ENCODE measurements at regions not wholly inside any gene's neighbourhood (a gene's known extent, or its start where the extent isn't known, plus 50 kb on each side); places are given as distances from the start of the nearest gene placed in this dataset.

GRCh38 chr2:17052001-17052400 lies 386.4 kb upstream of the CYRIA start:
- Histone ChIP-seq H2BK12ac (ENCODE audit: insufficient read length, low read depth, low read length) (no peak overlapping the region), H2BK20ac (ENCODE audit: low read depth, low read length, poor library complexity, severe bottlenecking) (no peak overlapping the region), H3K56ac (ENCODE audit: insufficient read length, low read depth, low read length) (no peak overlapping the region), H2AFZ (ENCODE audit: low read length) (no peak overlapping the region), H4K8ac (replicated peaks; ENCODE audit: insufficient read length, low read depth, low read length) (no peak overlapping the region), H2AK5ac (ENCODE audit: insufficient read length, low read length) (no peak overlapping the region), H3K27me3 (ENCODE audit: insufficient read depth, low read length) (no peaks in the 10 kb centered on the region), H2BK120ac (ENCODE audit: low read depth, low read length, poor library complexity, severe bottlenecking) (no peak overlapping the region), H3K79me2 (ENCODE audit: insufficient read depth, low read length) (no peaks in the 10 kb centered on the region), H3K27ac (ENCODE audit: insufficient read length, low read depth, low read length) (no peak overlapping the region), H3K18ac (ENCODE audit: insufficient read length, low read depth, low read length) (no peak overlapping the region), H4K5ac (ENCODE audit: insufficient read length, low read depth, low read length) (no peak overlapping the region), H3K23me2 (ENCODE audit: insufficient read length, low read depth, low read length, poor library complexity, severe bottlenecking) (no peaks in the 10 kb centered on the region), H2BK15ac (ENCODE audit: low read depth, low read length) (no peak overlapping the region), H3K4me1 (ENCODE audit: insufficient read depth, low read length) (peaks cover under 1% of the 10 kb centered on the region; the same call in 1 of the 2 replicates), H3K9me3 (ENCODE audit: control insufficient read depth, low read depth, low read length) (no peaks in the 10 kb centered on the region), H3K79me1 (ENCODE audit: insufficient read depth, low read depth, low read length, poor library complexity, severe bottlenecking) (no peaks in the 10 kb centered on the region), H3K14ac (ENCODE audit: insufficient read depth, low read length) (no peak overlapping the region), H3K23ac (ENCODE audit: insufficient read length, low read depth, low read length) (no peak overlapping the region), H3T11ph (ENCODE audit: low read length) (no peak overlapping the region), H3K4ac (ENCODE audit: low read depth, low read length) (no peak overlapping the region), H3K9ac (ENCODE audit: extremely low read depth, insufficient read length, low read length) (no peak overlapping the region), H4K91ac (ENCODE audit: insufficient read length, low read depth, low read length) (no peak overlapping the region), H2BK5ac (ENCODE audit: insufficient read length, low read length) (no peak overlapping the region), H4K20me1 (ENCODE audit: control insufficient read depth, insufficient read depth, insufficient read length) (no peaks in the 10 kb centered on the region), H3K4me2 (ENCODE audit: insufficient read depth, insufficient read length, low read length) (no peak overlapping the region)
- no peaks in the 10 kb centered on the region for H3K9me3 Mint-ChIP-seq
- DNase-seq = no peak
- H3K36me3 Mint-ChIP-seq (ENCODE audit: insufficient read depth in 1 of 3, low read depth in 3 of 3) = no peaks in the 10 kb centered on the region
- H3K4me3 Mint-ChIP-seq = no peak overlapping the region
- peaks cover 10 to 14% of the 10 kb centered on the region in 2 experiments for H3K4me1 Mint-ChIP-seq
- no CpG with 5 or more reads among the region's 5 CpGs for WGBS (ENCODE audit: extremely low coverage, insufficient read length, low lambda C conversion rate)
- TF ChIP-seq, protein P1, sequence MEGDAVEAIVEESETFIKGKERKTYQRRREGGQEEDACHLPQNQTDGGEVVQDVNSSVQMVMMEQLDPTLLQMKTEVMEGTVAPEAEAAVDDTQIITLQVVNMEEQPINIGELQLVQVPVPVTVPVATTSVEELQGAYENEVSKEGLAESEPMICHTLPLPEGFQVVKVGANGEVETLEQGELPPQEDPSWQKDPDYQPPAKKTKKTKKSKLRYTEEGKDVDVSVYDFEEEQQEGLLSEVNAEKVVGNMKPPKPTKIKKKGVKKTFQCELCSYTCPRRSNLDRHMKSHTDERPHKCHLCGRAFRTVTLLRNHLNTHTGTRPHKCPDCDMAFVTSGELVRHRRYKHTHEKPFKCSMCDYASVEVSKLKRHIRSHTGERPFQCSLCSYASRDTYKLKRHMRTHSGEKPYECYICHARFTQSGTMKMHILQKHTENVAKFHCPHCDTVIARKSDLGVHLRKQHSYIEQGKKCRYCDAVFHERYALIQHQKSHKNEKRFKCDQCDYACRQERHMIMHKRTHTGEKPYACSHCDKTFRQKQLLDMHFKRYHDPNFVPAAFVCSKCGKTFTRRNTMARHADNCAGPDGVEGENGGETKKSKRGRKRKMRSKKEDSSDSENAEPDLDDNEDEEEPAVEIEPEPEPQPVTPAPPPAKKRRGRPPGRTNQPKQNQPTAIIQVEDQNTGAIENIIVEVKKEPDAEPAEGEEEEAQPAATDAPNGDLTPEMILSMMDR (conservative IDR thresholded peaks at IDR 0.05) = no peak
- no peaks in the 10 kb centered on the region for H3K27me3 Mint-ChIP-seq (ENCODE audit: low read depth)
- peak overlapping the region in 1 of 3 experiments; percentile 40; a peak in 1 of 7 replicates for H3K27ac Mint-ChIP-seq

All from H9 (cell line).